ENCODE measurements at regions not wholly inside any gene's neighbourhood (a gene's known extent, or its start where the extent isn't known, plus 50 kb on each side); places are given as distances from the start of the nearest gene placed in this dataset.
A peak's percentile ranks its signal among the peaks of the same experiment; 100 is the strongest.

DNA sequence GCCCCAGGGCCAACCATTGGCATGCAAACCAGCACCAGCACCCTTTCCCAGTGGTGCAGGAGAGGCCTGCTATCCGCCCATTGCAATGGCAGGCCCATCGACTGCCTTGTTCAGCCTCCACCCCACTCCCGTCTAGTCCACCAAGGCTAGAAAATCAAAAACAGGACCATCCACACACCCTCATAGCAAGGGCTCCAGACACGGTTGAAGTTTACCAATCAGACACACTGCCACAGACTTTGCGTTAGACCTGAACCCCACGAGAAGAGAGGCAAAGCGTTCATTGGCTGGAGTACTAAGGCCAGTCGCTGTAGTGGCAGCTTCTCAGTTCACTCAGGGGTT is 95.3 kb upstream of the TEX51 start:
- Mint-ChIP-seq H3K4me3 (peak overlapping the region in 1 of 8 donors; percentile 43), H3K27ac (no peak overlapping the region), H3K27me3 (peaks cover 0 to 25% (median 14%) of the 10 kb centered on the region in 3 donors), H3K9me3 (peaks cover 0 to 7% (median 0%) of the 10 kb centered on the region in 7 donors), H3K4me1 (no peaks in the 10 kb centered on the region), H3K36me3 (no peaks in the 10 kb centered on the region)
- ATAC-seq (ENCODE audit: low read depth in 2 of 2) (no peak), DNase-seq (no peak)

GRCh38 chr2:126804347-126804746 is 94.3 kb upstream of the TEX51 start:
- DNase-seq, result no peak
- Mint-ChIP-seq H3K9me3 (peaks cover 0 to 7% (median 0%) of the 10 kb centered on the region in 7 donors), H3K27ac (peak overlapping the region in 1 of 6 donors; percentile 59), H3K36me3 (no peaks in the 10 kb centered on the region), H3K27me3 (peaks cover 0 to 34% (median 8%) of the 10 kb centered on the region in 3 donors), H3K4me3 (no peak overlapping the region), H3K4me1 (no peaks in the 10 kb centered on the region)
- no peak for ATAC-seq (ENCODE audit: low read depth in 2 of 2)

GRCh38 chr2:126808929-126809328 is 89.8 kb upstream of the TEX51 start:
- Mint-ChIP-seq H3K27ac (no peak overlapping the region), H3K27me3 (peaks cover 5 to 23% (median 7%) of the 10 kb centered on the region in 3 donors), H3K4me1 (no peaks in the 10 kb centered on the region), H3K36me3 (no peaks in the 10 kb centered on the region), H3K9me3 (peaks cover 0 to 9% (median 3%) of the 10 kb centered on the region in 7 donors), H3K4me3 (no peak overlapping the region)
- no peak for ATAC-seq (ENCODE audit: low read depth in 2 of 2)
- no peak for DNase-seq

DNA sequence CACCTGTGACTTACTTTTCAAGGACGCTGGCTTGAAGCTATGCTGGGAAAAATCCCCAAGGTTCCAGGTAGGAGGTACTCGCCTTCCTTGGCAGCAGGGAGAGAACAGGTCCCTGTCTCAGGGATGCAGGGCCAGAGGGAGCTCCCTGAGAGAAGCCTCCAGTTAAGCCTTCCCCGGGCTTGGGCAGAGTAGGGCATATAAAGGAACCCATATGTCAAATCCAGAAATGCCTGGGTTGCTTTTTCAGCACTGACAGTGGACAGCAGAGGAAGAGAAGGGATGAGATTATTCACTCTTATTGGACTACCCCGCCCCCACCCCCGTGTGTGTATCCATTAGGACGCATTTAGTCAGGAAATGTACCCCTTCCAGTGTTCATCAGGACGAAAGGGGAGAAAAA is 89.3 kb upstream of the TEX51 start:
- Mint-ChIP-seq H3K36me3 (no peaks in the 10 kb centered on the region), H3K4me1 (no peaks in the 10 kb centered on the region), H3K27ac (no peak overlapping the region), H3K9me3 (peaks cover 0 to 9% (median 5%) of the 10 kb centered on the region in 7 donors), H3K4me3 (no peak overlapping the region), H3K27me3 (peaks cover 5 to 23% (median 11%) of the 10 kb centered on the region in 3 donors)
- DNase-seq, result no peak
- no peak for ATAC-seq (ENCODE audit: low read depth in 2 of 2)

- no peak overlapping the region for H3K4me3 Mint-ChIP-seq
- no peak overlapping the region for H3K27ac Mint-ChIP-seq
- H3K4me1 Mint-ChIP-seq, result no peaks in the 10 kb centered on the region
- H3K9me3 Mint-ChIP-seq, result peaks cover 0 to 9% (median 6%) of the 10 kb centered on the region in 7 donors
- H3K27me3 Mint-ChIP-seq, result peaks cover 5 to 23% (median 14%) of the 10 kb centered on the region in 3 donors
- DNase-seq (no peak), ATAC-seq (ENCODE audit: low read depth in 2 of 2) (no peak)
- no peaks in the 10 kb centered on the region for H3K36me3 Mint-ChIP-seq
Measured at GRCh38 chr2:126810001-126810400, 88.7 kb upstream of the TEX51 start.

DNA sequence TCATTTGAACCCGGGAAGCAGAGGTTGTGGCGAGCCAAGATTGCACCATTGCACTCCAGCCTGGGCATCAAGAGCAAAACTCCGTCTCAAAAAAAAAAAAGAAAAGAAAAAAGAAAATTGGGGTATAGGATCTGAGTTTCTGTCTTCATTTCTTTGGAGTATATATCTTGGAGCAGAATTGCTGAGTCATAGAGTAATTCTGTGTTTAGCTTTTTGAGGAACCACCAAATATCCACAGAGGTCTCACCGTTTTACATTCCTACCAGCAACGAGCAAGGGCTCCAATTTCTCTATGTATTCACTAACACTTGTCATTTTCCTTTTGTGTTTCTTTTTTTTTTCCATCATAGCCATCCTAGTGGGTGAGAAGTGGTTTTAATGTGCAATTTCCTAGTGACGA is 87.6 kb upstream of the TEX51 start:
- ATAC-seq (ENCODE audit: low read depth in 2 of 2) (no peak), DNase-seq (no peak)
- H3K9me3 Mint-ChIP-seq, result peaks cover 0 to 13% (median 9%) of the 10 kb centered on the region in 7 donors
- no peak overlapping the region for H3K4me3 Mint-ChIP-seq
- H3K36me3 Mint-ChIP-seq, result no peaks in the 10 kb centered on the region
- peaks cover 5 to 23% (median 14%) of the 10 kb centered on the region in 3 donors for H3K27me3 Mint-ChIP-seq
- H3K4me1 Mint-ChIP-seq, result no peaks in the 10 kb centered on the region
- no peak overlapping the region for H3K27ac Mint-ChIP-seq

GRCh38 chr2:126817172-126817571 is 81.5 kb upstream of the TEX51 start:
- peaks cover 0 to 10% (median 6%) of the 10 kb centered on the region in 7 donors for H3K9me3 Mint-ChIP-seq
- no peaks in the 10 kb centered on the region for H3K4me1 Mint-ChIP-seq
- ATAC-seq (ENCODE audit: low read depth in 2 of 2) (no peak), DNase-seq (no peak)
- no peak overlapping the region for H3K4me3 Mint-ChIP-seq
- peaks cover 14 to 41% (median 39%) of the 10 kb centered on the region in 3 donors for H3K27me3 Mint-ChIP-seq
- no peak overlapping the region for H3K27ac Mint-ChIP-seq
- H3K36me3 Mint-ChIP-seq, result peaks cover 5 to 10% of the 10 kb centered on the region in 2 donors

DNA sequence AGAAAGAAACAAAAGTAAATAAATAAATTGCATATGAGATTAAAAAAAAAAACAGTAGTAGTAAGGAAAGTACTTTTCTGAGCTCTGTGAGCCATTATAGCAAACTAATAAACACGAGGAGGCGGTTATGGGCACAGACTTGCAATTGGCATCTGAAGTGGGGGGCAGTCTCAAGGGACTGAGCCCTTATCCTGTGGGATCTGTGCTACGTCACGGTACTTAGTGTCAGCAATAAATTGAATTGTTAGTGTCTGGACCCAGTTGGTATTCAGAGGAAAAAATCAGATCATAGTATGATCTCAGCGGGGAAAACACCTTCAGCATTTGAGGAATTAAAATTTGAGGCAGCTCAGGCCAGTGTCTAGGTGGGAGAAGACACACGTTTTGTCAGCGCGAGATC is 76.6 kb upstream of the TEX51 start:
- H3K36me3 Mint-ChIP-seq, result peaks cover 5 to 10% of the 10 kb centered on the region in 2 donors
- H3K4me1 Mint-ChIP-seq, result no peaks in the 10 kb centered on the region
- H3K27me3 Mint-ChIP-seq, result peaks cover 13 to 46% (median 44%) of the 10 kb centered on the region in 3 donors
- H3K27ac Mint-ChIP-seq, result no peak overlapping the region
- ATAC-seq (ENCODE audit: low read depth in 2 of 2) (no peak), DNase-seq (no peak)
- no peak overlapping the region for H3K4me3 Mint-ChIP-seq
- peaks cover 0 to 3% (median 2%) of the 10 kb centered on the region in 7 donors for H3K9me3 Mint-ChIP-seq

DNA sequence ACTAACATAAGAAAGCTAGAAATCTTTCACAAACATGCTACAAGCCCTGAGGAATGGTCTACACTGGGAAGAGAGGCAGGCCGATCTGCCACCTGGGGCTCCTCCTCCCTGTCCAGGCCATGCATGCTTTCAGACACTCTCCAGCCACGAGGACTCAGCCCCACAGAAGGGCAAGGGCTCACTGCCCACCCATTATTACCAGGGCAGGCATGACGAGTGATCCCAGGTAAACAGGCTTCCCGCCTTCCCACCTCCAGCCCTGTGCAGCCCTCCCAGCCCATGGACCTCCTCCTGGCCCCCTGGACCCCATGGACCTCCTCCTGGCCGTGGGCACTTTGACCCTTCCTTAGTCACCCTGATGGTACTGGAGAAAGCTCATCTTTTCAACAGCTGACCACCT is 75.8 kb upstream of the TEX51 start:
- ATAC-seq (ENCODE audit: low read depth in 2 of 2) (no peak), DNase-seq (no peak)
- Mint-ChIP-seq H3K4me3 (no peak overlapping the region), H3K27ac (no peak overlapping the region), H3K27me3 (peaks cover 6 to 43% (median 43%) of the 10 kb centered on the region in 3 donors), H3K9me3 (peaks cover 0 to 2% (median 0%) of the 10 kb centered on the region in 7 donors), H3K4me1 (no peaks in the 10 kb centered on the region), H3K36me3 (peaks cover 5 to 10% of the 10 kb centered on the region in 2 donors)

GRCh38 chr2:126823951-126824350 is 74.7 kb upstream of the TEX51 start:
- DNase-seq, result no peak
- H3K27me3 Mint-ChIP-seq, result peaks cover 0 to 42% (median 34%) of the 10 kb centered on the region in 3 donors
- H3K4me3 Mint-ChIP-seq, result no peak overlapping the region

DNA sequence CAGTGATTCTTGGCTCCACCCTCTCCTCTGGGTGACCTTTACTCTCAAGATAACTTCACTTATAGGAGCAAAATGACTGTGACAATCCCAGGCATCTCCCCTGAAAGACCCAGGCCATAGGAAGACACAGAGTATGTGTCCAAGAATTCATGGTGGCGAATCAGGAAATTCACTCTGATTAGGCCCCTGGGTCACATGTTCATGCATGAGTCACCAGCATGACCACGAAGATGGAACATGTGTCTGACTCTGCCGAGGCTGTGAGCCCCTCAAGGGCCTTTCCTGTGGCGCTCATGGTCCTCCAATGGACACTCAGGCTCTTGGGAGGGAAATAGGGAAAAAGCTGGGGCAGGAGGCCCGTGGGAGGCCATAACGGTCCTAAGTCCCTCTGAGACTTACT is 74.0 kb upstream of the TEX51 start:
- peaks cover 0 to 2% (median 0%) of the 10 kb centered on the region in 7 donors for H3K9me3 Mint-ChIP-seq
- H3K36me3 Mint-ChIP-seq, result peaks cover 0 to 9% of the 10 kb centered on the region in 2 donors
- ATAC-seq (ENCODE audit: low read depth in 2 of 2) (no peak), DNase-seq (no peak)
- H3K4me3 Mint-ChIP-seq, result no peak overlapping the region
- peaks cover 0 to 39% (median 30%) of the 10 kb centered on the region in 3 donors for H3K27me3 Mint-ChIP-seq
- H3K4me1 Mint-ChIP-seq, result no peaks in the 10 kb centered on the region
- H3K27ac Mint-ChIP-seq, result no peak overlapping the region

More at GRCh38 chr2:126823951-126824350, 74.7 kb upstream of the TEX51 start:
- Mint-ChIP-seq H3K9me3 (peaks cover 0 to 2% (median 0%) of the 10 kb centered on the region in 7 donors), H3K36me3 (peaks cover 0 to 10% of the 10 kb centered on the region in 2 donors), H3K27ac (no peak overlapping the region), H3K4me1 (no peaks in the 10 kb centered on the region)
- ATAC-seq (ENCODE audit: low read depth in 2 of 2), result no peak

DNA sequence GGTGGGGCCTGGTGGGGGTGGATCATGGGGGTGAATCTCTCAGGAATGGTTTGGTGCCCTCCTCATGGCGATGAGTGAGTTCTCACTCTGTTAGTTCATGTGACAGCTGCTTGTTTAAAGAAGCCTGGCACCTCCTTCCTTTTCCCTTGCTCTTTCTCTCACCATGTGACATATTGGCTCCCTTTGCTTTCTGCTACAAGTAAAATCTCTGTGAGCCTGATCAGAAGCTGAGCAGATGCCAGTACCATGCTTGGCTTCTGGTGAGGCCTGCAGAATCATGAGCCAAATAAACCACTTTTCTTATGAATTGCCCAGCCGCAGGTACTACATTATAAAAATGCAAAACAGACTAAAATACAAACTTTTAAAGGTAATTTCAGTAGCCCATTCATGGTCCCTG is 73.4 kb upstream of the TEX51 start:
- DNase-seq (no peak), ATAC-seq (ENCODE audit: low read depth in 2 of 2) (no peak)
- Mint-ChIP-seq H3K27ac (no peak overlapping the region), H3K27me3 (peaks cover 0 to 32% (median 23%) of the 10 kb centered on the region in 3 donors), H3K4me3 (no peak overlapping the region), H3K36me3 (peaks cover 0 to 3% of the 10 kb centered on the region in 2 donors), H3K4me1 (no peaks in the 10 kb centered on the region), H3K9me3 (peaks cover 0 to 2% (median 0%) of the 10 kb centered on the region in 7 donors)

DNA sequence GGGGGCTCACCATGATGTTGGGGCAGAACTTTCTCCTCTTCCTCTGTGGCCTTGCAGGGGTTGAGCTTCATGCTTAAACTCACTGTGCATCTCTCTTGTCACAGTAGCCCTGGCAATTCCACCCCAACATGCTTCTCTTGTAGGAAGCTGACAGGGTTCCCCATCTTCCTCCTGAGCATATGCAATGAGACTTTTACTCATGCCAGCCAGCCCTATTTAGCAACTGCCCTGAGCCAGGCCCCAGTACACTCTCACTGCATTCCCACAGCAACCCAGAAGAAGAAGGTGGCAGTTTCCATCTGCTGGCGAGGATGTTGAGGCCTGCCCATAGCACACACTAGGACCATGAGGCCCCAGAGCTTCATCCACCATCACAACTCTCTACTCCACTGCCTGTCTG is 72.2 kb upstream of the TEX51 start:
- Mint-ChIP-seq H3K36me3 (no peaks in the 10 kb centered on the region), H3K27me3 (peaks cover 0 to 21% (median 17%) of the 10 kb centered on the region in 3 donors), H3K9me3 (peaks cover 0 to 2% (median 0%) of the 10 kb centered on the region in 7 donors), H3K4me1 (no peaks in the 10 kb centered on the region), H3K4me3 (no peak overlapping the region), H3K27ac (no peak overlapping the region)
- no peak for DNase-seq
- ATAC-seq (ENCODE audit: low read depth in 2 of 2), result no peak

DNA sequence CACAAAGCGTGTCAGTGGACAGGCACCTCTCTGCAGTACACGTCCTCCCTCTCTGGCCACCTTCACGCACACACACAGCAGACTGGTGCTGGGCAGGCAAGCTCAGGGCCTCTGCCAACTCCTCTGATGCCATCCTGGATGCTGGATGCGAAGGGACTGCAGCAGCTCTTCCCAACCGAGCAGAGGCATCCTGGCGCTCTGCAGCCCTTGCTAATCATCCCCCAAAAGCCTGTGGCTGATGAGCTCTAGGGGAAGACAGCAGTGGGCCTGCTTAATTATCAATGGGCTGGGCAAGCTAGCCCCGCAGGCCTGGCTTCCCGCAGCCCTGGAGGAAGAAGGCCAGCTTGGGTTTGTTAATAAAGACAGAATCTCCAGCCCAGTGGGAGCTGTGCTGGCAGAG is 71.3 kb upstream of the TEX51 start:
- Mint-ChIP-seq H3K4me3 (peak overlapping the region in 1 of 8 donors; percentile 53), H3K27me3 (peaks cover 0 to 17% (median 16%) of the 10 kb centered on the region in 3 donors), H3K36me3 (no peaks in the 10 kb centered on the region)

GRCh38 chr2:126828051-126828450 is 70.6 kb upstream of the TEX51 start:
- H3K4me1 Mint-ChIP-seq, result no peaks in the 10 kb centered on the region
- H3K27me3 Mint-ChIP-seq, result peaks cover 0 to 15% (median 13%) of the 10 kb centered on the region in 3 donors
- H3K9me3 Mint-ChIP-seq, result peaks cover 0 to 2% (median 0%) of the 10 kb centered on the region in 7 donors
- H3K36me3 Mint-ChIP-seq, result no peaks in the 10 kb centered on the region
- H3K27ac Mint-ChIP-seq, result no peak overlapping the region
- H3K4me3 Mint-ChIP-seq, result no peak overlapping the region
- no peak for ATAC-seq (ENCODE audit: low read depth in 2 of 2)
- DNase-seq, result no peak

More for the DNA sequence above, 71.3 kb upstream of the TEX51 start:
- H3K27ac Mint-ChIP-seq, result no peak overlapping the region
- peaks cover 0 to 2% (median 0%) of the 10 kb centered on the region in 7 donors for H3K9me3 Mint-ChIP-seq
- DNase-seq (no peak), ATAC-seq (ENCODE audit: low read depth in 2 of 2) (no peak)
- H3K4me1 Mint-ChIP-seq, result no peaks in the 10 kb centered on the region

Data from naive B cell (primary cell).